Cardiac fibroblast (primary cell): ENCODE measurements at regions not wholly inside any gene's neighbourhood (a gene's known extent, or its start where the extent isn't known, plus 50 kb on each side); places are given as distances from the start of the nearest gene placed in this dataset.
A peak's percentile ranks its signal among the peaks of the same experiment; 100 is the strongest.

Experiments used
- DNase-seq, 2 donors: peaks; one replicate each; pipeline versions ENCODE4 v3.0.0 to v3.0.0-alpha.2; 2010; ENCODE audit warnings: low read depth in 2 of 2
- H3K4me3 ChIP-seq, 2 donors: replicated peaks in 1 of 2; 1 replicate in 1 of 2; 2 replicates in 1 of 2; pipeline ENCODE4 v1.5.1; 2011; ENCODE audit warnings: low read depth in 2 of 2, low read length in 2 of 2, mild to moderate bottlenecking in 2 of 2, moderate library complexity in 1 of 2
- CTCF ChIP-seq: IDR thresholded peaks from one replicate; pipeline ENCODE4 v1.5.1; 2011; ENCODE audit warnings: low read depth, mild to moderate bottlenecking, low read length, inconsistent platforms

GRCh38 chr17:77352996-77353395 is 212.2 kb downstream of the SEC14L1 start:
- no peak for DNase-seq
- no peak overlapping the region for H3K4me3 ChIP-seq
- TF ChIP-seq CTCF: no peak

DNA sequence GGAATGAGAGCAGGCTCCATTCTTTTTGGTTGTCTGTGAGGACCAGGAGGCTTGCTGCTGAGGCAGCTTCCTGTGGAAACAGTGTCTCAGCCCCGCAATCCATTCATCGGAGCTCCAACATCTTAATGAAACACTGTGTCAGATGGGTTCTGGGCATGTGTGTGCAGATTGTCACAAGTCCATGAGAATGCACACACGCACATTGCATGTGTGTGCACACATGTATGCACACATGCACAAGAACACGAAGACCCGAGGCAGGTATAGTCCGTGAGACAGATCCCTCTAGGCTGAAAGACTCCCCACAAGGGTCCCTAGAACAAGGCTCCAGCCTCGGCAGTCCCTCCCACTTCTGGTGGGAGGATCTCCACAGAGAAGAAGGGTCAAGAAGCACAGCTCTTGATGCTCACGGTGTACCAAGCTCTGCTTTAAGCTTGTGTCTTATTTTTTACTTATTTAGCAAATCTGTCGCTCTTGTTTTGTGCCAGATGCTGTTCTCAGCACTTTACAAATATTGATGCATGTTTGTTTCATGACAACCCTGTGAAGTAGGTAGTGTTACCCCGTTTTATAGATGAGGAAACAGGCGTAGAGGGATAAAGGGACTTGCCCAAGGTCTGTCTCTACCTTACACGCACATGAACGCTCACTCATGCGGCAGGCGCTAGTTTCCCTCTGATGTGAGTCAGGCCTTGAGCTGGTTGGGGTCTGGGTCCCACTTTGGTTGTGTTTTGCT is 213.1 kb downstream of the SEC14L1 start:
- peak overlapping the region in 1 of 2 donors; percentile 7 for H3K4me3 ChIP-seq
- DNase-seq: peak in 1 of 2 donors; percentile 48
- no peak for TF ChIP-seq CTCF

DNA sequence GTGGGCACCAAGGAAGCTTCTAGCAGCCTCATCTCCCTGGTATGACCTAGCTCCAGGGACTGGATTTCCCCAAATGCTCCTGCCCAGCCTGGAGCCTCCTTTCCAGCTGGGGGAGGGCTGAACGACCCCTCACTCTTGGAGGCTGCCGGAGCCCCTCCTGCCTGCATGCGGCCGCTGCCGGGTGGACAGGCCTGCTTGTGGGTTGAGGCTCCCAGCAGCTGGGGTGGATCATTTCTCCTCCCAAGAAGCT is 213.6 kb downstream of the SEC14L1 start:
- TF ChIP-seq CTCF: no peak
- H3K4me3 ChIP-seq: peak overlapping the region in 1 of 2 donors; percentile 7
- DNase-seq: no peak

DNA sequence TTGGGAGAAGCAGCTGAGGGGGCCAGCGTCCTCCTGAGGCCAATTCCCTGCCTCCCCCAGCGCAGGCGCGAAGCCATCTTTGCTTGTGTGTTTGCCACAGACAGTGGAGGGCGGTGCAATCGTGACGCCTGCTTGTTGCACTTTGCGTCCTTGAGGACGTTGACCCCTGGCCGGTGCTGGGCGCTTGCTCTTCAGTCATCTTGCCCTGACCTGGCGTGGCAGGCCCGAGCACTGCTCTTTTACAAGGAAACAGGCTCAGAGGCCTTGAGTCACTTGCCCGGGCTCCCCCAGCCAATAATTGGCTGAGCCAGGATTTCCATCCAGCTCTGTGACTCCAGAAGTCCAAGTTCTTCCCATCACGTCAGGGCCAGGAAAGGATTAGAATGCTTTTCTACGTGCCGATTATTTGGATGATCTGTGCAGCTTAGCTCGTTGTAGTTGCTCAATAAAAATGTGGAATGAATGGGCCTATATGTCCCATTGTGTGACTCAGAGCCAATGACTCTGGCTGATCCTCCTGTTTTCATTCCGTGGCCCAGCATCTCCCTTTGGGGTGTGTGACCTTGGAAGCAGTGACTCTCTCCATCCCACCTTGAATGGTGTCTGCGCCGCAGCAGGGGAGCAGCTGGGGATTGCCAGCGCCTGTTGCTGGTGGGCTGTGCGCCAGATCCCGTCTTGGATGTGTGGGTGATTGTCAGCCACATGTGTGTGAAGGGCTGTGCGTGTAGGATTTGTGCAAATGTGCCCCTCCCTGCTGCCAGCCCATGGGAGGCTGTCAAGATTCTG is 214.1 kb downstream of the SEC14L1 start:
- peak; percentile 16 for TF ChIP-seq CTCF
- DNase-seq: peak; percentile 94 to 99
- H3K4me3 ChIP-seq: peak overlapping the region in 1 of 2 donors; percentile 7

DNA sequence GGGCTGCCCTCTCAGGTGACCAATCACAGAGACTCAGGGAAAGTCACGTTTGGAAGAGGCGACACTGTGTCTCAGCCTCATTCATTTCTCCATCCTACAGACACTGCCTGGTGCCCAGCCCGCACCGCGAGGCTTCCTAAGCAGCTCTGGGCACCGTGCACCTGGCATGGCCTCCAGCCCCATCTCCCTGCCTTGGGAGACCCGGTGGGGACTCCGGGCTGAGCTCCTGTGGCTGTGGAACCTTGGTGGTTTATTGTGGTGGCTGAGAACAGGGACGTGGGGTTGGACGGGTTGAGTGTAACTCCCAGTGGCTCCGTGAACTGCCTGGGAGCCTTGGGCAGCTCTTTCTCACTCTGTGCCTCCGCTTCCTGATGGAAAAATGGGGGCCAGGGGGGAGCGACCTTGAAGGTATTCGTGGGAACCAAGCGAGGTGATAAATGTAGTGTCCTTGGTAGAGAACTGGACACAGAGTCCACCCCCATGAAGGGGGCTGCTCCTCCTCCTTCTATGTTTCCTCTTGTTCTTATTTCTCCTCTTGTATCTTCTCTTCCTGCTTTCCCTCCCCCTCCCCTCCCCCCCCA is 215.4 kb downstream of the SEC14L1 start:
- no peak overlapping the region for H3K4me3 ChIP-seq
- peak in 1 of 2 donors; percentile 40 for DNase-seq
- no peak for TF ChIP-seq CTCF

DNA sequence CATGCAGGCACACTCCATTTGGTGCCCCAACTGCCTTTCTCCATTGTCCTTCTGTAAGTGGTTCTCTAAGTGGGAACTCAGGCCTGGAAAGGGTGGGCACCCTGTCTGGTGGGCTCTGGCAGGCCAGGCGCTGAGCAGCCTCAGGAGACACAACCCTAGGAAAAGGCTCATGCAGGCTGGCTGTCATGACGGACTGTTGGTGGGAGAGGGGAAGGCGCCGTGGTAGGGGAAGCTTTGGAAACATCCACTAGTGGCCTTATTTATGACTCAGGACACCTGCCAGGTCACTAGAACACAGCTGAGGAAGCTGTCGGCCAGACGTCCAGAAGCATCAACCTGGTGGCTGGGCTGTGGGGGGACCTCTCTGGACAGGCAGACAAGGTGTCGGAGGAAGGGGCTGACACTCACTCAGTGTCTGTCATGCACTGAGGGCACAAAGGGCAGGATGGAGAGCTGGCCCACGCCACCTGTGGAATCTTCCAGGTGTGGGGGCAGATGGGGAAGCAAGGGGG is 216.0 kb downstream of the SEC14L1 start:
- no peak overlapping the region for H3K4me3 ChIP-seq
- no peak for DNase-seq
- TF ChIP-seq CTCF: no peak
